ENCODE measurements at regions not wholly inside any gene's neighbourhood (a gene's known extent, or its start where the extent isn't known, plus 50 kb on each side); places are given as distances from the start of the nearest gene placed in this dataset.

DNA sequence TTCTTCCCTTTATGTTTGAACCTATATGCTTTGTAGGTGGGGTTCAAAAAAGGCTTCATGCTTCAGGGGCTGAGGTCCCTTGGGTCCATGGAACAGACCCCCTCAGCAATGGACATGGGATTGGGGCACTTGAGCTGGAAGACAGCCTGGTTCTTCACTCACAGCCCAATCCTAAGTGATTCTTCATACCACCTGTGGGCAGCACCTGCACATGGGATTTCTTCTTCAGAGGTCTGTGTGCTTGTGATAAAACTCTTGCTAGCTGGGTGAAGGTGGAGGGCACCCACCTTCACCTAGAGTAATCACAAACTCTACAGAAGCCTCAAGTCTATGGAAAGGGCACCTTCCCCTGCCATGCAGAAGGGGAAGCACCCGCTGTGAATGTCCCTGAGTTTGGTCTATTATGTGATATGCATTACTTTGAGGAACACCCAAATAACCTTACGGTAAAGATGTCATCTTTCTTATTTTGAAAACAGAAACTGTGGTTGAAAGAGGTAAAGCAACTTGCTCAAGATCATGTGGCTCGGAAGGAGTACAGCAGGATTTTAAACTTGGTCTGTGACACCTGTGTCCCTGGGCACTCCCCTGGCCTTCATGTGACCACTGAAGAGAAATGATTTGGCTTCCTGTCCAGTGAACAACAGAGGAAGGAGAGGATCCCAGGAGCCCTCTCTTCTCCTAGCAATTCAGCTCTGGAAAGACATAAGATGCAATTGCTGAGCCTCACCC is 469.5 kb upstream of the ZMIZ1 start:
- TF ChIP-seq SIN3A (IDR thresholded peaks at IDR 0.05; ENCODE audit: borderline replicate concordance, insufficient read depth, low read length): no peak
- no peak for TF ChIP-seq POLR2AphosphoS5 (IDR thresholded peaks at IDR 0.05; ENCODE audit: low read depth, low read length)
